Smooth muscle cell (in vitro differentiated cells): ENCODE measurements at regions not wholly inside any gene's neighbourhood (a gene's known extent, or its start where the extent isn't known, plus 50 kb on each side); places are given as distances from the start of the nearest gene placed in this dataset.

Source experiments
- DNase-seq: peaks from one replicate; lab custom pipeline; 2025; ENCODE audit not compliant: unreplicated experiment; lab: John Stamatoyannopoulos, UW
- H2AFZ ChIP-seq: fragments of 200-600 bp; sonication (generic); 2 replicates; pipeline ENCODE4 v1.6.0; 2016; ENCODE audit warnings: antibody characterized with exemption, low read depth, mild to moderate bottlenecking
- H3F3A ChIP-seq: fragments of 200-600 bp; sonication (generic); 2 replicates; pipeline ENCODE4 v1.6.0; 2017; ENCODE audit warnings: antibody characterized with exemption, low read depth
- H3K27ac ChIP-seq: fragments of 200-600 bp; sonication (generic); 2 replicates; pipeline ENCODE4 v1.5.1; 2016; ENCODE audit warnings: low read depth, mild to moderate bottlenecking
- H3K27me3 ChIP-seq: fragments of 200-600 bp; sonication (generic); 2 replicates; pipeline ENCODE4 v1.6.1; 2016; ENCODE audit warnings: low read depth, mild to moderate bottlenecking
- H3K36me3 ChIP-seq: fragments of 200-600 bp; sonication (generic); 2 replicates; pipeline ENCODE4 v1.5.1; 2016; ENCODE audit warnings: low read depth
- H3K4me1 ChIP-seq: fragments of 200-600 bp; sonication (generic); 2 replicates; pipeline ENCODE4 v1.5.1; 2016; ENCODE audit warnings: low read depth
- H3K4me2 ChIP-seq: fragments of 200-600 bp; sonication (generic); 2 replicates; pipeline ENCODE4 v1.6.0; 2016; ENCODE audit warnings: mild to moderate bottlenecking
- H3K4me3 ChIP-seq: fragments of 200-600 bp; sonication (generic); 2 replicates; pipeline ENCODE4 v1.5.1; 2016; ENCODE audit warnings: mild to moderate bottlenecking
- H3K79me2 ChIP-seq: fragments of 200-600 bp; sonication (generic); 2 replicates; pipeline ENCODE4 v1.6.0; 2016; ENCODE audit warnings: low read depth, mild to moderate bottlenecking
- H3K9ac ChIP-seq: fragments of 200-600 bp; sonication (generic); 2 replicates; pipeline ENCODE4 v1.6.0; 2016; ENCODE audit warnings: low read depth
- H3K9me3 ChIP-seq: fragments of 200-600 bp; sonication (generic); replicated peaks from 2 replicates; pipeline ENCODE4 v1.5.1; 2016; ENCODE audit warnings: low read depth
- H4K20me1 ChIP-seq: fragments of 200-600 bp; sonication (generic); 2 replicates; pipeline ENCODE4 v1.6.0; 2016; ENCODE audit warnings: low read depth
- WGBS: methylation state at CpG from one replicate; pipeline ENCODE4 v1.1.7; 2016; ENCODE audit warnings: low lambda C conversion rate; 5-methylcytosine and 5-hydroxymethylcytosine counted together
- TF ChIP-seq, protein P1 (sequence below): fragments of 200-600 bp; sonication (generic); IDR thresholded peaks from 2 replicates; pipeline ENCODE4 v1.5.1; 2017; ENCODE audit warnings: borderline replicate concordance, mild to moderate bottlenecking, antibody characterized with exemption; ENCODE audit not compliant: insufficient read depth, poor library complexity, severe bottlenecking

GRCh38 chr6:95071464-95071863 is 505.9 kb upstream of the MANEA start:
- no peaks in the 10 kb centered on the region for H3K36me3 ChIP-seq
- no peak overlapping the region for H3K4me2 ChIP-seq
- no peaks in the 10 kb centered on the region for H3K4me1 ChIP-seq
- no peaks in the 10 kb centered on the region for H3K79me2 ChIP-seq
- H2AFZ ChIP-seq: no peak overlapping the region
- 87% methylated on average over 3 of the region's 3 CpGs for WGBS
- H3K27me3 ChIP-seq: no peaks in the 10 kb centered on the region
- no peak for DNase-seq
- no peaks in the 10 kb centered on the region for H4K20me1 ChIP-seq
- H3K4me3 ChIP-seq: no peak overlapping the region
- no peak overlapping the region for H3K9ac ChIP-seq
- H3K27ac ChIP-seq: no peak overlapping the region
- no peaks in the 10 kb centered on the region for H3K9me3 ChIP-seq
- H3F3A ChIP-seq: no peaks in the 10 kb centered on the region
- TF ChIP-seq, protein P1, sequence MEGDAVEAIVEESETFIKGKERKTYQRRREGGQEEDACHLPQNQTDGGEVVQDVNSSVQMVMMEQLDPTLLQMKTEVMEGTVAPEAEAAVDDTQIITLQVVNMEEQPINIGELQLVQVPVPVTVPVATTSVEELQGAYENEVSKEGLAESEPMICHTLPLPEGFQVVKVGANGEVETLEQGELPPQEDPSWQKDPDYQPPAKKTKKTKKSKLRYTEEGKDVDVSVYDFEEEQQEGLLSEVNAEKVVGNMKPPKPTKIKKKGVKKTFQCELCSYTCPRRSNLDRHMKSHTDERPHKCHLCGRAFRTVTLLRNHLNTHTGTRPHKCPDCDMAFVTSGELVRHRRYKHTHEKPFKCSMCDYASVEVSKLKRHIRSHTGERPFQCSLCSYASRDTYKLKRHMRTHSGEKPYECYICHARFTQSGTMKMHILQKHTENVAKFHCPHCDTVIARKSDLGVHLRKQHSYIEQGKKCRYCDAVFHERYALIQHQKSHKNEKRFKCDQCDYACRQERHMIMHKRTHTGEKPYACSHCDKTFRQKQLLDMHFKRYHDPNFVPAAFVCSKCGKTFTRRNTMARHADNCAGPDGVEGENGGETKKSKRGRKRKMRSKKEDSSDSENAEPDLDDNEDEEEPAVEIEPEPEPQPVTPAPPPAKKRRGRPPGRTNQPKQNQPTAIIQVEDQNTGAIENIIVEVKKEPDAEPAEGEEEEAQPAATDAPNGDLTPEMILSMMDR: no peak

DNA sequence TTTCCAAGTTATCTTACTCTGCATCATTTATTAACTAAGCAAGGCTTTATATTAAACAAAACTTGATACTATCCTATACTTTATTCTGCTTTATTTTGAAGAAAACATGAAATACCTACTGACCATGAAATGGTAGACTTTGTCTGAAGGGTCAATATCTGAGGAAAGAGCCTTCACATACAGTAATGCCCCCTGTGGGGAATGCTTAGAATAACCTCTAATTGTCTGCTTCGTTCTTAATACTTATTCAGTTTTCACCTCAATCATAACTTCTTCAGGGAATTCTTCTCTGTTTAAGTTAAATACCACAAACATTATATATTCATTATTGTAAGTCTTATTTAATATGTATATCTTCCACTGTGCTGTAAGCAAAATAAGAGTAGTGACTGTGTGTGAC is 498.9 kb upstream of the MANEA start:
- Histone ChIP-seq H3F3A (no peaks in the 10 kb centered on the region), H3K4me1 (no peaks in the 10 kb centered on the region), H3K4me3 (no peak overlapping the region), H3K9me3 (no peaks in the 10 kb centered on the region), H3K79me2 (no peaks in the 10 kb centered on the region), H3K9ac (no peak overlapping the region), H4K20me1 (no peaks in the 10 kb centered on the region), H3K4me2 (no peak overlapping the region), H3K27me3 (no peaks in the 10 kb centered on the region), H3K27ac (no peak overlapping the region), H3K36me3 (no peaks in the 10 kb centered on the region), H2AFZ (no peak overlapping the region)
- WGBS: 63% methylated on average over 1 of the region's 1 CpG
- TF ChIP-seq, protein P1: no peak
- DNase-seq: no peak

- Histone ChIP-seq H3K36me3 (no peaks in the 10 kb centered on the region), H2AFZ (no peak overlapping the region), H3K4me2 (no peak overlapping the region), H3K4me1 (no peaks in the 10 kb centered on the region), H3F3A (no peaks in the 10 kb centered on the region), H4K20me1 (no peaks in the 10 kb centered on the region), H3K27ac (no peak overlapping the region), H3K4me3 (no peak overlapping the region), H3K9me3 (no peaks in the 10 kb centered on the region), H3K27me3 (no peaks in the 10 kb centered on the region), H3K9ac (no peak overlapping the region), H3K79me2 (no peaks in the 10 kb centered on the region)
- no peak for DNase-seq
- 70% methylated on average over 2 of the region's 2 CpGs for WGBS
- TF ChIP-seq, protein P1: no peak
These were observed 496.1 kb upstream of the MANEA start for GRCh38 chr6:95081231-95081630.

DNA sequence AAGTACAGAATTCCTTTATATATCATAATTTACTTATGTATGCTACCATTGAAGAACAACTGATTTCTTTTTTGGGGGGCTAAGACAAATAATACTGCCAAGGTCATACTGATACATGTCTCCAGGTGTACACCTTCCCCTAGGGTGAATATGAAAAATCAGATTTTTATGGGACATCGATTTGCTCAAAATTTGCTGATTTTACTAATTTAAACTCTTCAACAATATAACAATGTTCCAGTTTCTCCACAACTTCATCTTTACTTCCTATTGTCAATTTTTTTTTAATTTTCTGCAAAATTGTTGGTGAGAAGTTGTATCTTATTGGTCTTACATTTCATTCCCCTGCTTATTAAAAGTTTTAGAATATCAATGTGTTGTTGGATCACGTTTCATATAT is 495.4 kb upstream of the MANEA start:
- H3K79me2 ChIP-seq: no peaks in the 10 kb centered on the region
- H3K4me2 ChIP-seq: no peak overlapping the region
- no peak for DNase-seq
- TF ChIP-seq, protein P1: no peak
- H3F3A ChIP-seq: no peaks in the 10 kb centered on the region
- H3K9me3 ChIP-seq: no peaks in the 10 kb centered on the region
- no peak overlapping the region for H3K9ac ChIP-seq
- H3K27me3 ChIP-seq: no peaks in the 10 kb centered on the region
- H3K4me3 ChIP-seq: no peak overlapping the region
- H3K27ac ChIP-seq: no peak overlapping the region
- no peaks in the 10 kb centered on the region for H4K20me1 ChIP-seq
- H3K4me1 ChIP-seq: no peaks in the 10 kb centered on the region
- WGBS: 90% methylated on average over 2 of the region's 2 CpGs
- H2AFZ ChIP-seq: no peak overlapping the region
- no peaks in the 10 kb centered on the region for H3K36me3 ChIP-seq
